Activated CD8-positive, alpha-beta memory T cell treated with anti-CD3 and anti-CD28 coated beads, Interleukin-2, amount 50 U/mL, for 4 hours (primary cell): ENCODE measurements at regions not wholly inside any gene's neighbourhood (a gene's known extent, or its start where the extent isn't known, plus 50 kb on each side); places are given as distances from the start of the nearest gene placed in this dataset.

Source experiments
- DNase-seq: peaks from one replicate; pipeline ENCODE4 v3.0.0-alpha.2; 2020

DNA sequence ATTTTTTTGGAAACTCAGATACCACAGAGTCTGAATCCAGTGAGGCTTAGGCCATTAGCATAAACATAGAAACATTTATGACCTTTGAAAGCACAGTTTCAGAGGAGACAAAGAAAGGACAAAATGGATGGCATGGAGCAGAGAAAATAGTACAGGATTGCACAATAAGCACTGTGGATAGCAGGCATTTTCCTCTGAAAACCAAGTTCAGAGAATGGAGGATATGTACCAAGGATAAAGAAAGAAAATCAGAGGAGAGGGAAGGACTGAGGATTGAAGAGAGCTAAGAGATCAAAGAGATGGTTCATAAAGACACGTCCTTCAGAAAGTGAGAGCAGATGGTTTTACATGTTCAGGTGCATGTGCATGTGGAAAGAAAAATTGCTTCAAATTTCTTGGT is 707.2 kb upstream of the CELF2 start:
- no peak for DNase-seq

DNA sequence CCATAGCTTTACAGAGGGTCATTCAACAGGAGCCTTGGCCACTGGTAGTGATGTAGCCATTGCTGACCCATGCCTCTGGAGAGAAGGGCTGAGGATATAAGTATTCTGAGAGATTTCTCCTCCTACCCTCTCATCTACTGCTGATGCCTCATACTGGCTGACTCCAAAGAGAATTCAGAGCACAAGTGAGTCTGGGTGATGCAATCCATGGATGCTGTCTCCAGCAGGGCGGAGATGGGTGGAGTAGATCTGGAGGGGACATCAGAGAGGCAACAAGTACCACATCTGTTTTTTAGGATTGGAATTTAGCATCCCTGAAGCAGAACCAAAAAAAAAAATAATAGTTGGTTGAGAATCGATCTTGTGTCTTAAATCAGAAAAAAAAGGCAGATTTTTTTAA is 705.7 kb upstream of the CELF2 start:
- DNase-seq = no peak

DNA sequence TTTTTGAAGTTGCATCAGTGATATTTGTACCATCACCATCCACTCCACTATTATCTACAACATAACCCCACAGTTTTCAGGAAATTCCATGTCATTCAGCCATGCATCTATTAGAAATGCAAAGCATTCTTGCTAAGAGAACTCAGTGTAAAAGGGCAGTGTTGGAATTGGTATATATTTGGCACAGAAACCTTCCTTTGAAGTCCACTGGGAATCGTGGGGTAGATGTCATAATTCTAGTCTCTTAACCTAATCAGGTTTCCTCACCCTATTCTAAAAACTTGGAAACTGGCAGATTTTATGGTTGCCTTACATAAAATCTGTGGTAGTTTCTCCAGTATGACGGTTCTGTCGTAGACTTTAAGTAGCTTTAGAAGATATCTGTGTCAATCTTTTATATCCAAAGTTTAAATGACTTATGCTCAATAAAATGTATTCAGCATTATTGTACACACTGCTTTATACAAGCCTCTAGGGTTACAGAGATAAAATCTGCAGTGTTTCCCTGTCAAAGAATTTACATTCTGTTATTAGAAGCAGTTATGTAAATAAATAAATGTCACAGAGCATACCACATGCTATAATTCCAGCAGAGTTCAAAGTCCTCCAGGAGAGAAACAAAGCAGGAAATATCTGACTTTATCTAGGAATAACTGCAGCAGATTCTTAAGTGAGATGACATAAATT is 704.4 kb upstream of the CELF2 start:
- DNase-seq = no peak

DNA sequence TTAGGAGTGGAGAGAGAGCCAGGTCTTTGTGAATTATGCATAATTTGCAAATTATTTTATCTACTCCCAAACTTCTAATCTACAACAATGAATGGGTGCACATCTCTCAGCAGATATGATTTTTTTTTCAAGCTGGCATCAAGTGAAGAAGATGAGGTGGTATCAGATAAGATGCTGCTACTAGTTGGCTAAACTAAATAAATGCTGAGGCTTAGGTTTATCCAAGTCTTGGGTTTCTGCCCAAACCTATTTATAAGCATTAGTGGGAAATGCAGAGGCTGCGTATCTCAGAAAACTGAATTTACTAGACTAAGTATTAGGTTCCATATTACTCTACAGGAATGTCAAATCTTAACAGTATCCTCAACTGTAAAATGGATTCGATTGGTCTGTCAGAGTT is 703.0 kb upstream of the CELF2 start:
- DNase-seq = no peak

DNA sequence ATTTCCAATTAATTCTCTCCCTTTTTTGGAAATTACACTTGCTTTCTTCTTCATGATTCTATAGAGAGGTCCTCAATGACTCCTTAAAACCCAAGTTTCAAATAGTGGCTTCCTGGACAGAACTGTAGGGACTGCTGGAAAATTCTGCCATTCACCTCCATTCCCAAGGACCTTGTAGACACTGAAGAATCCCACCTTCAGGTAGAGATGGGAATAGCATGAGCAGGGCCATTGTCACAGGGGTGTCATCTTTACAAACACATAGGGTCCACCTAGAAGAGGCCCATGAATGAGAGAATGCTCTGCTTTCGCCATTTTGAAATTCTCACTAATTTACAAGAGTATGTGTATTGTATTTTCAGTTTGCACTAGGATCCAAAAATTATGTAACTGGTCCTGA is 701.7 kb upstream of the CELF2 start:
- no peak for DNase-seq

DNA sequence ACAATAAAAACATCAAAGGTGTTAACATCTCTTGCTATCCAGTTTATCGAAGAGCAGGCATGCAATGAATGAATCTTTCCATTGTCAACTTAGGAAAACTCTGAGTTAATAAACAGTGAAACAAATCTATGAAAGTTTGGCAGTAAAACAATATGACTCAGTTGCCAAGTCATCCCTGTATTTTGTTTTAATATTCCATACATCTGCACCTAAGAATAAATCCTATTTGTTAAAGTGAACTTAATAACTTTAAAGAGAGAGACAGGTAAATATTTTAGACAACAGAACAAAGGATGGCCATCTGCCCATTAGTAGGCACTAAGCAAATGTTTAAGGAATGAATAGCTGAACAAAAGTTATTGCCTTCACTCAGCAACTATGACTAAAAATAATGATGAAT is 700.5 kb upstream of the CELF2 start:
- no peak for DNase-seq

DNA sequence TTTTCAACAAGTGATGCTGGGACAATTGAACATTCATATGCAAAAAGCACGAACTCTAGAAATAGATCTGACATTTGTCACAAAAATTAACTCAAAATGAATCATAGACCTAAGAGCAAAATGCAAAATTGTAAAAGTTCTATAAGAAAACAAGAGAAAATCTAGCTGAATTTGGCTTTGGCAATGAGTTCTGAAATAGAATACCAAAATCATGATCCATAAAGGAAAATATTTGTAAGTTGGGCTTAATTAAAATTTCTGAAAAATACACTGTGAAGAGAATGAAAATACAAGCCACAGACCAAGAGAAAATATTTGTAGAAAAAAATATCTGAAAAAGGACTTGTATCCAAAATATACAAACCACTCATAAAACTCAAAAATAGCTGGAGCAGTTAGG is 698.8 kb upstream of the CELF2 start:
- DNase-seq = no peak

DNA sequence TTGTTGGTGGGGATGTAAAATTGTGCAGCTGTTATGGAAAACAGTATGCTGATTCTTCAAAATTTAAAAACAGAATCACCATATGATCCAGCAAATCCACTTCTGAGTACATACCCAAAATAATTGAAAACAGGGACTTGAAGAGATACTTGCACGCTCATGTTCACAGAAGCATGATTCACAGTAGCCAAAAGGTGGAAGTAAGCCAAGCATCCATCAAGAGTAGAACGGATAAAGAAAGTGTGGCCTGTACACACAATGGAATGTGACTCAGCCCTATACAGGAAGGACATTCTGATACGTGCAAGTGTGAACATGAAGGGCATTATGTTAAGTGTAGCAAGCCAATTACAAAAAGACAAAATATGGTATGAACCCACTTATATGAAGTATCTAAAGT is 696.7 kb upstream of the CELF2 start:
- no peak for DNase-seq

DNA sequence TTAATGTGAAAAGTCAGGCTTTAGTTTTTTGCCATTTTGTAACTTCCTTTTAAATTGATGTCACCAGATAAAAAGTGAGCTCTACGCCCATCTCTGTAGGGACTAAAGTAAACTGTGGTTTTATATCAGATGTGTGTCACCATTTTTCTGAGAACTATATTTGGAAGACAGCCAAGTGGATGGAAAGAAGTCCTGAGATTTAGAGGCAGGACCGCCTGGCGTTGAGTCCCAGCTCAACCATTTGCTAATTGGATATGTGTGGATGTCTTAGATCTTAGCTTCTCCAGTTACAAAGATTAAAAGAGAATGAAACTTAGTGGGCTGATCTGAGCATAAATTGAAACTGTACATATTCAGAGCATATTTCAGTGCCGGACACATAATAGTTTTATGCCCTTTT is 691.6 kb upstream of the CELF2 start:
- DNase-seq = no peak

DNA sequence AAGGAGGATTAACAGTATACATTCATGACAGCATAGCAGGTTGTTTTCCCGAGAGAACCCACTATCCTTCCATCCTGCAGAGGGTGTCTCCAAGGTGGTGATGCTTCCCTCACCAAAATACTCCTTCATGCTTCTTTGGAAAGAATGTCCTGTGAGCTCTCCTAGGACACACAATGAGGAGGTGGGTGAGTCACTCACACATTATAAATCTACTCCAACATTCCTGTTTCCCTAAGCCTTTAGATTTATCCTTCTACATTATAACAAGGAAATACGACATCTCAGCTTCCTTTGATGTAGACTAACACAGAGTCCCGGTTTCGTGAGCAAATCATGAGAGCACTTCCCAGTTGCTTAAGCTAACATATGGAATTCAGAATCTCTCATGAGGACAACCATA is 689.7 kb upstream of the CELF2 start:
- DNase-seq = no peak

DNA sequence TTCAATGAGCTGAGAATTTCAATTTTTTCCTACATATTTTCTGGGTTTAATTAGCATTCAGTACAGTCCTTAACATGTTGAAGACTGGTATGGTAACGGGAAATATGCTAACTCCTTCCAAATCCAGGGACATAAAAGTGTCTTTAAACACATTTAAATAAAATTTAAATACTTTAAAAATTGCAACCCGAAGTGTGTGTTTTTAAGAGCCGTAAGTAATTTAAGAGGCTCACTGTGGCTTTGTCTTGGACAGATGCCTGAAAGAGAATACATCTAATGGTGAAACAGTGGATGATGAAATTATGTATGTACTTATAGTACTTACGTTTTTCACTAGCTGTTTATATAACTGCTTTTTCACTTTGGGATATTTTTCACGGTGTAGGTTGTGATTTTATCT is 687.3 kb upstream of the CELF2 start:
- DNase-seq = no peak

DNA sequence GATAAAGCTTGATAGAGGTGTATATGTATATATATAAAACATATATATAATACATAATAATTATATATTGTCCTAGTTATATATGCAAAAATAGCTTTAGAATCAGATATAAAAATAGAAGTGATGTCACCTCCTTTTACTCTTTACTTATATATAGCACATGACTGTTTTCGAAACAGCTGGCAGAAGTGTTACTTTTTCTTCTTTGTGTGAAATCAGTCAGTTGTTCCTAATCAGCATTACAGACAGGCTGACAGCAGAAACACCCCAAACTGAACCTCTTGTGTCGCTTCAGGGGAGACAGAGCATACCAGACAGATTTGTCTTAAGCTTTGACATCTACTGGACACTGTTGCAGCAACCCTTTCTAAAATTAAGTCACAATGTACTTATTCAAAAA is 684.9 kb upstream of the CELF2 start:
- no peak for DNase-seq

DNA sequence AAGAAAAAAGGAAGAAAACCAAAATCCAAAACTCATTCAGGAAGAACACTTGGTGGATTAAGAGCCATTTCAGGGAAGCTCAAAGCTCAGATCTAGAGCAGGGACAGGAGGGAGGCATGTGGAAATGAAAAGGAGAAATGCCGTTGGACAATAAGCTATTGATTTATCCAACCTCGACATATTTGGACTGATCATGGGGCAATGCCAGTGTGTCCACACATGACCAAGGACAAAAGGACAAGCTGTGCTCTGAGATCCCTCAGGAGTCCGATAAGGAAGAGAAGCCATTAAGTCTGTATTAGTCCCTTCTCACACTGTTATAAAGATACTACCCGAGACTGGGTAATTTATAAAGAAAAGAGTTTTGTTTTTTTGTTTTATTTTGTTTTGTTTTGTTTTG is 684.0 kb upstream of the CELF2 start:
- no peak for DNase-seq

DNA sequence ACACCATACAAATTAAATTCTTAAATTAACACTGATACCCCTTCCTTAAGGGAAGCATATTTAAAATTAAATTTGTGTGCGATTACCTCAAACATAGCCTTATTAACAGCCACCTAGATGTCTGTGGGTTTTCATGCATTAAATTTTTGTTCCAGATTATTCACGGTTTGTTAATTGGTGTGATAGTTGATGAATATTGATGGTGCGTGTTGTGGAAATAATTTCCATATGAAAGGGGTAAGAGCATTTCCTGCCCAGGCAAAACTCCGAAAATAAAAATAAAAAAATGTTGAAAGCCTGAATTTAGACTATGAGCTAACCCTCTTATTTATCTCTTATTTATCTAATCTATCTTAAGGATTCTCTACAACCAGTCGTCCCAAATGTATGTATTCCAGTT is 679.3 kb upstream of the CELF2 start:
- no peak for DNase-seq

DNA sequence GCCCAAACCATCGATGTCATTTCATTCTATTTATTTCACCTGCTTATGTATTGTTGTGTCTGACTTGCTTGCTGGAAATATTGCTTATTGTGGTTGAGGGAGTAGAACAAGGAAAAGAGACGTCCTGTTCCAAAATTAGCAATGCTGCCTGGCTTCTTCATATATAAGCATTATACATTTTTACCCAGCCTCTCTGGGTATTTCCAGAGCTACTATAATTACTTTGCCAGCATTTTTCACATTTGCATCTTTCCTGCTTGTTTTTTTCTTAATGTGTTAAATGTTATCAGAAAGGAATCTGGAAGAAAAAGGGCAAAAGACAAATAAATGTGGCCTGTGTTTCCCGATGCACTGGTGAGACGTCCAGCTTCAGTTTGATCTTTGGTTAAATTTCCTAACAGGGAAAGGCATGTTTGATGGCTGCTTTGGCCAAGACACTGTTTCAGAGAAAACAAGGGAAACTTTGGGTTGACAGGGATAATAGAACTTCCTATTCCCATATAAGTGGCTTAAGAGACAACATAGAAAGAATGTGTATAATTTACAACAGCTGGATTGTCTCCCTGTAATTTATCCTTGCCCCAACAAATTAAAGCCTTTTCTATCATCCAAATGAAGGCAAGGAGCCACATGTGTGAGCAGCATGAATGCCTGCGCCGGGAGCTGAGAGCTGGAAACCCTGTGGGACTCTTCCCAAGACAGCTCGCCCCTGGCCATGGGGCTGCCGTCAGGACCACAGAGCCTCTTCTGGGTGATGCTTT is 671.1 kb upstream of the CELF2 start:
- DNase-seq = no peak

DNA sequence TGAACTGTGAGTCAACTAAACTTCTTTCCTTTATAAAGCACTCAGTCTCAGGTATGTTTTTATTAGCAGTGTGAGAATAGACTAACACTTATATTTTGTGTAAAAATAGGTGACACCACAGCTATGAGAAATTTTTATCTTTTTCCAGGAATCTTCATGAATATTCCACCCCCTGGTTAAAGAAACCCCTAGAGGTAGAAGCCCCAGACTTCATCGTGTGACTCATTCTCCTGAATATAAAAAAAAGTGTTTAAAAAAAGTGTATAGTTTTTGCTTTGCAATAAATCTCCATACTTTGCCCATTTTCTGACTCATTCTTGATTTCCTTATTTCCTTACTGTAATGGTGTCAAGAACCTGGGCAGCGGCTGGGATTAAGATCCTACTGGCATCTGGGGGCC is 667.6 kb upstream of the CELF2 start:
- no peak for DNase-seq

DNA sequence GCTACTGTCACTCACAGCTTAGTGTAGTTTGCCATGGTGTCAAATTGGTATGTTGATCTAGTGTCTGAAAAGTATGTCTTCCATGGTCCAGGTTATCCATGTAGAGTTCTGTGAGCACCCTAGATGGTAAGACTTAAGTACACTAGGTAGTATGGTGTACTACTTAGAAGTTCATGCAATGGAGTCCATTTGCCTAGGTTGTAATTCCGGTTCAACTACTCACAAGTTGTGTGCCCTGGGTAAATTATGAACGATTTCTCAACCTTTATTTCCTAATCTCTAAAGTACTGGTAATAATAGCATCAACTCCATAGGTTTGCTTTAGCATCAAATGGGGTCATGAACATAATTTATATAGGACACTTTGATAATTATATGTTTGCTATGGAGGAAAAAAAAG is 666.2 kb upstream of the CELF2 start:
- no peak for DNase-seq

DNA sequence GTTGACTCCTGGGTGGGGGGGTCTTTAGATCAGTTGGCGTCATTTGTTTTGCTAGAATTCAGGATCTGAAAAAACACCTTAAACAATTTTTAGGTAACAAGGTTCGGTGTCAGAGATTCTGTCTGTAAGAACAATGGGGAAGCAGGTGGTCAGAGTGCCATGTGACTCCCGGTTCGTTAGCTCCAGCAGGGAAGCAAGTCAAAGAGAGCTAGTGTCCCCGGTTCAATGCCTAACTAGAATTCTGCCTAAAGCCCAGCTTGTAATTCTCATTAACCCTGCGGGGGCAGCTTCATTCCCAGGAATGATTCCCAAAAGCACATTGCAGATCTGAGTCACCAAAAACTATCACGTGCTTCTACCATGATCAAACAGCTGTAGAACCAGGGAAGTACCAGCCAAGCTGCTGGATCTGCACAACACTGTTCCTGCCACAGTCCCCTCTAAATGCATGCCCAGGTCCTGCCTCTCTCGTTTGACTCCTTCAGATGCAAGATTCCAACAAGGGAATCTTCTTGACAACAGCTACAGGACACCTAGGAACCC is 664.3 kb upstream of the CELF2 start:
- no peak for DNase-seq

DNA sequence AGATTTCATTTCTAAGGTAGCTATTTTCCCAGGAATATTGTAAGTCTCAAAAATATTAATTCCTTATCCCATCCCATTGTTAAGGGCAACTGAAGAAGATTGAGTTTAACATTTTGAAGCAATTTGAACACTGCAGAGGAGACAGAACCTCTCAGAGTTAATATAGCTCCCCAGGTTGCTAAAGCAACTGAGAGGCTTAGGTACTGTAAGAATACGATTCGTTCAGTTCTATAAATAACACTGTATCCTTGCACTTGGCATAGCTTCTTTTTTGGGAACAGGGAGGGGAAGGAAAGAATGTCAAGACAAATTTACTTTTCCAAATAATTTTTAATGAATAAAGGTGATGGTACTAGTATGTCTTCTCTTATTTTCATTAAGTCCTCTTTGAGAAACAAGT is 658.4 kb upstream of the CELF2 start:
- no peak for DNase-seq

DNA sequence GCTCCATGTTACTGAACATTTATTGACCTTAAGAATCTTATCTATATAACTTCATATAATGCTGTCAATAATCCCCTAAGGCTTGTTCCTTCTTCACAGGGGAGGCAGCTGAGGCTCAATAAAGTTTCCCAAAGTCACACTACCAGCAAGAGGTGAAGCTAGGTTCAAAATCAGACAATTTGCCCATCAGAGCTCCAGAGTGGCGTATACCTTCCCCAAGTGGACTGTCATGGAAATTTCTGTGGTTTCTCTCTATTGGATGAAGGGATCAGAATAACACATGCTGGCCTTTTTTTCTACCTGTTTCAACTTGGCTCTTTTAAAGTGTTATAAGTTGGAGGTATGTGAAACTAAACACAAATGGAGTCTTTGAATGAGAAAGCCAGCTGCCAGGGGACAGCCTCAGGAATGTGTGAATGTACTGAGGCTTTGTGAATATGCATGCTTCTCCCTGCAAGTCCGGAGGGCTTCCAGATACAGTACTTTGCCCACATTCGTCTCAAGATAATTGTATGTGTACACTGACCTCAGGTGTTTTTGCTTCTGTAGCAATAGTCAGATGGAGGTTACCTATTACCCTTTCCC is 656.3 kb upstream of the CELF2 start:
- no peak for DNase-seq

DNA sequence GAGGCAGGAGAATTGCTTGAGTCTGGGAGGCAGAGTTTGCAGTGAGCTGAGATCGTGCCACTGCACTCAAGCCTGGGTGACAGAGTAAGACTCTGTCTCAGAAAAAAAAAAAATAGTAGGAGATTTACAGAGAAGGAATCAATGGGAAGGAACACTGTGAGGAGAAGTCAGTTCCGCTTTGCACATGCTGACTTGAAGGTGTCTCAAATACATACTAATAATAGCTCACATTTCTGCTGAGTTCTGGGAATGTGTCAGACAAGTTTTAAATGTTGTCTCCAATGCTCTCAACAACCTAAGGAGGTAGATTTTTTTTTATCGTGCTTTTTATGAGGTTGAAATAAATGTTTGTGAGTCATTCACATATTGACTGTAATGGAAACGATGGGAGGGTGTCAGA is 654.9 kb upstream of the CELF2 start:
- no peak for DNase-seq

DNA sequence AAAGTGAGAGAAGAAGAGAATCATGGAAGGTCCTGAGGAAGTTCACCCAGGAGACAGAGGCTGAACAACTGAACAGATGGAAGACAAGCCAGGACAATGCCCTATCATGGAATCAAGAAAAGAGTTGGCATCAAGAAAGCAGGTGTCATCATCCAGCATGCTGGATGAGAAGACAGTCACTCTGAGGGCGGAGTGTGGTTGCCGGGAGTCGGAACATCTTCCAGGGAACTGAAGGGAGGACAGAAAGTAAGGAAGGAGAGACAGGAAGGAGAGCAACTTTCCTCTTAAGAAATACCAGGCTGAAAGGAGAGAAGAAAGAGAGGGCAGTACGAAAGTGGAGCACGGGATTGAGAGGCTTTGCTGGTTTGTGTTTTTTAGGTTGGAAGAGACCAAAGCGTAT is 654.5 kb upstream of the CELF2 start:
- DNase-seq = no peak

DNA sequence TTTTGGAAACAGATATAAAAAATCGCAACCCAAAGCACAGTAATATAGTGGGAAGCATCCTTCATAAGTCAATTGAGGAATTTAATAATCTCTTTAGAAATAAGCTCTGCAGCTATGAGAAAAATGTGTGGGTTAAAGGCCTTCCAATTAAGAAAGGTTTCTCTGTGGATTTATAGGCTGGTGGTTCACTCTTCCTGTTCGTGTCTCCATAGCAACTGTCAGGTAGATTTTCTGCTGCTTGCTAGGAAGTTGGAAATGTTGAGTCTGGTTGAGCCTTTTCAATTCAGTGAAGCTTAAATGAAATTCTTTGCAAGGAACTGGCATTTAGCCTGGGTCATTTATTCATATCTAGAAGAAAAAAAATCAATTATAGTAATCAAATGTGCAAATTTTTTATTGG is 652.8 kb upstream of the CELF2 start:
- no peak for DNase-seq

DNA sequence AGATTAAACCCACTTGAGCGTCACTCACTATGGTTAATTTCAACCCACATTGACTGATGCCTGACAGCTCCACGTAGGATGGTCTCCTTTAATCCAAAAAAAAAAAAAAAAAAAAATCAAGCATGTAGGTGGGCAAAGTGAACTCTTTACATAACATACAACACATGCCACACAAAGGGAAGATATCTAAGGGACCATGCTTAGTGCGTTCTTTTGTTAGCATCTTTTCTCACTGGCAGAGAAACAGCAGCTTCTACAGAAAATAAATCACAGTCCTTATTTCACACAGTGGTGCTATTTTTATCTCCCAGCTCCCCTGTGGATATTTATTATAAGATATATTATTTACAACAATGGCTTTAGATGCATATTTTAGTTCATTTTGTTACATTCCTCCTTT is 652.0 kb upstream of the CELF2 start:
- DNase-seq = no peak
